AG08395 (cell line): ENCODE measurements at regions not wholly inside any gene's neighbourhood (a gene's known extent, or its start where the extent isn't known, plus 50 kb on each side); places are given as distances from the start of the nearest gene placed in this dataset.
"Not testable (repeated sequence)": the region's sequence is repeated elsewhere in the genome, so short reads cannot be mapped to it uniquely, and the experiment has no call there.

ENCODE experiments used
- DNase-seq: peaks from one replicate; pipeline ENCODE4 v3.0.0; 2012; ENCODE audit warnings: mixed read lengths, low spot score

DNA sequence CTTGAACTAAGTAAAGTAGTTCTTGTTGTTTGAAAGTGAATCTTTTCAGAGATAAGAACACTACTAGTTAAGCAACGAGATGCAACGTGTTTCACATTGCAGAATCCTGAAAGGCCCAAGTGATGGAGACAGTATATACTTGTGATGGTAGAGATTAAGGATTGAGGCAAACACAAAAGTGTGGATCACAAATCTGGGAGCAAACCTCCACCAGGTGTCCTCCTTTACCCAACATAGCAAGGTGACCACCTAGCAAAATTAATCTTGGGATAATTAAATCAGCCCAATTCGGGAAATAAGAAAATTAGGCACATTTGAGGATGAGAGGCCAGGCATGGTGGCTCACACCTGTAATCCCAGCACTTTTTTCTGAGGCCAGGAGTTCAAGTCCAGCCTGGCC, 563.9 kb downstream of the DACH1 start:
- no peak for DNase-seq

DNA sequence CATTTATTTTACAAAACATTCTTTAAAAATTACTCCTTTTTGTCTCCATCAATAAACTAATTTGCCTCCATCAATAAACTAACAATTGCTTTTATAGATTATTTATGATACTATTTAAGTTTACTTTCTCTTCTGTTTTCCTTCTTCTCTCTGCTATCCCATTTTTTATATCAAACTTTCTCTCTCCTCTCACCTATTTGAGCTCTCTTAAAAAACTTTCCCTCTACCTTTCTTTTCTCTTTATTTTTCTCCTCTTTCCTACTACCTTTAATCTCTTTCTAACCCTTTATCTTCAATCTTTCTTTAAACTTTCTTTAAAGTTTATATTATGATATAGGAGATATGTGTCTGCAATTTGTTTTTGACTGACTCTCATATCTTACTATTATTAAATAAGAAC, 566.4 kb downstream of the DACH1 start:
- DNase-seq: no peak

- no peak for DNase-seq
These were observed 575.2 kb downstream of the DACH1 start for GRCh38 chr13:71291842-71292146.

DNA sequence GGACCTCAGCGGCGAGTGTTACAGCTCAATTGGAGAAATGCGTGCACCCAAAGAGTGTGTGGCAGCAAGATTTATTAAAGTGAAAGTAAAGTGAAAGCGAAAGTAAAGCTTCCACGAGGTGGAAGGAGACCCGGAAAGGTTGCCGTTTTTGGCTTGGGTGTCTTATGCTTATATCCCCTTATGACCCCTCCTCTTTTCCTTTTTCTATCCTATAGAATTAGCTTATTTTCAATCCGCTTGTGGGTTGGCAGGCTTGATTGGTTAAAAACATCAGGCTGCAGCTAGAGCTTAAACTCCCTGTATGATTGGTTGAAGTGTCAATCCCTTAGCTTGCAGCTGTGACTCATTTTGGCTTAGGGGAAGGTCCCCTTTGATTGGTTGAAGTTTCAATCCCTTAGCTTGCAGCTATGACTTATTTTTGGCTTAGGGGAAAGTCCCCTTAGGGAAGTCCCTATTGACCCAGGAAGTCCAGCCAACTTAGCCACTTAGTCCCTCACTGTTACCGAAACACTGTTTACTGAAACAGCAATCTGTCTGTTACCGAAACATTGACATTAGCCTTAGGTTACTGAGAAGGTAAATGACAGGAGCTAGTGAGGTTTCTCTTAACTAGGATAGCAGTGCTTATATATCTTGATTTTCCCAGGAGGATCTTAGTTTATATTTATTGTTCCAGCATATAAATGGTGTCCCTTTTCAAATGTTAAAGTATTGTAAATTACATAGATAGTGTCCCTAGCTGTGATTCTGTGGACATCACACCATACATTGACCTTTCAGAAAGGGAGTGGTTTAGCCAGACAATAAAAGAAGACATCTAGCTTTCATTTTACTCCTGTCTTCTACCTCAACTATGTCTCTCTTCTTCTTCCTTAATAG, 575.8 kb downstream of the DACH1 start:
- DNase-seq: peak; percentile 2

DNA sequence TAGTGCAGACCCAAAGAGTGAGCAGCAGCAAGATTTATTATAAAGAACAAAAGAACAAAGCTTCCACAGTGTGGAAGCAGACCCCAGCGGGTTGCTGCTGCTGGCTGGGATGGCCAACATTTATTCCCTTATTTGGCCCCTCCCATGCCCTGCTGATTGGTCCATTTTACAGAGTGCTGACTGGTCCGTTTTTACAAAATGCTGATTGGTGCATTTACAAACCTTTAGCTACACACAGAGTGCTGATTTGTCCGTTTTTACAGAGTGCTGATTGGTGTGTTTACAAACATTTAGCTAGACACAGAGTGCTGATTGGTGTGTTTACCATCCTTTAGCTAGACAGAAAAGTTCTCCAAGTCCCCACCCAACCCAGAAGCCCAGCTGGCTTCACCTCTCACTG, 577.0 kb downstream of the DACH1 start:
- DNase-seq: not testable (repeated sequence)

- no peak for DNase-seq
These were observed 581.3 kb downstream of the DACH1 start for GRCh38 chr13:71285700-71286099.

DNA sequence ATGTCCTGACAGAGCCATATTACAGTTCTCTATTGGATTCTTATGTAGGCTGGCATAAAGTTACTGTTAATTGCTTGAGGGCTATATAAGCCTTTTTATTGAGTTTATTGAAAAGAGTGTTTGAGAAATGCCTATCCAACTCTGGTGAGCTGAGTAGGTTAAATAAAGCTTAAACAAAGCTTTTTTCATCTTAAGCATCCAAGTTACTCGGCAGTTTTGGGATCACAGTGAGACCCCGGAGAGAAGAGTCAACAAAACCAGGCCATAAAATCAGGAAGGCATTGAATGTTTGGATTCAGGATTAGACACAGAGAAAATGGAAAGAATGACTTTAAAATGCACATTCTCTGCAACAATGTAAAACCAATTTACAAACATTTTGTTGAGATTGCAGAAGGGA, 588.5 kb downstream of the DACH1 start:
- DNase-seq: no peak

DNA sequence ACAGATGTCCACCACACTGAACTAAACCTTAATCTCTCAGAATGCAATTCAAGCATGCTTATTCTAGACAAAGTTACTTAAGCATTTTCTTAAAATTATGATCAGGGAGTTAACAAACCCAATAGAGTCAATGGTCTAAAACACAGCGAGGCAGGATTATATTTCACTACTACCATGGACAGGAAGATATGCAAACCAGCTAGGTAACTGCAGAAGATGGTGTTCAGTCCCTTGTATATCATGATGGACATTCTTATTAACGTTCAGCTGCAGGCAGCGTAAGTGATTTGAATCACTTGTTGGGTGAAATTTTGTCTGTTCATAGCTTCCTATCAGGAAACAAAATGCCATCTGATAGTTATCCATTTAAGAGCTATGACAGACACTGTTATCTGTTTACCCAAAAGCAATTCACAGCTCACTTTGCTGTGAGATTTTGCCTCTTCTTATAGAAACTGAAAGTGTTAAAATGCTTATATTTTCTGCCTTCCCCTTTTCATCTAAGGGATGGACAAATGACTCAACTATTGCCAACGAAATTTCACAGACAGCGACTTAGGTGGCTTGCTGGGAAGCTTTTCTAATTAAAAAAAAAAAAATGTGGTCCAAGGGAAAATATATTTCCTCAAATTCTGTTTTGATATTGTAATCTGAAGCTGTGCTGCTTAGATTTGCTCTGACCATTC, 591.9 kb downstream of the DACH1 start:
- no peak for DNase-seq

DNA sequence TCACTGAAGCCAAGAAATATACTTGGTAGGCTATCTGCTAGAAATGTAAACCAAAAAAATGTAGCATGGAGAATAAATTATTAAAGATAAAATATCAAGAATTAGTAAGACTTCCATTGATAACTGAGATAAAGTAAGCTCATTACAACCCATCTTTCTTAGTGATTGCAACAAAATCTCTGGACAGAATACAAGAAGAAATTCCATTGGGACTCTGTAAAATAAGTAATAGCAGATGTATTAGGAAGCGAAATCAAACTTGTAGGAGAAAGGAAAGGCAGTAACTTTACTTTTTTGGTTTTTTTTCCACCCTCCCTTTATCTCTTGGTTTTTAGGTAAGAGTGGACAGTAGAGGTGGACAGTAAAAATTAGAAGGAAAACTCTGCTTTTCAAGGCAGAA, 605.7 kb downstream of the DACH1 start:
- DNase-seq: no peak

- DNase-seq: no peak
These were observed 606.8 kb downstream of the DACH1 start for GRCh38 chr13:71260246-71260645.

GRCh38 chr13:71255633-71256032, 611.4 kb downstream of the DACH1 start:
- DNase-seq: no peak

- DNase-seq: no peak
These were observed 612.6 kb downstream of the DACH1 start for GRCh38 chr13:71254384-71254783.

GRCh38 chr13:71252184-71252704, 614.8 kb downstream of the DACH1 start:
- no peak for DNase-seq

DNA sequence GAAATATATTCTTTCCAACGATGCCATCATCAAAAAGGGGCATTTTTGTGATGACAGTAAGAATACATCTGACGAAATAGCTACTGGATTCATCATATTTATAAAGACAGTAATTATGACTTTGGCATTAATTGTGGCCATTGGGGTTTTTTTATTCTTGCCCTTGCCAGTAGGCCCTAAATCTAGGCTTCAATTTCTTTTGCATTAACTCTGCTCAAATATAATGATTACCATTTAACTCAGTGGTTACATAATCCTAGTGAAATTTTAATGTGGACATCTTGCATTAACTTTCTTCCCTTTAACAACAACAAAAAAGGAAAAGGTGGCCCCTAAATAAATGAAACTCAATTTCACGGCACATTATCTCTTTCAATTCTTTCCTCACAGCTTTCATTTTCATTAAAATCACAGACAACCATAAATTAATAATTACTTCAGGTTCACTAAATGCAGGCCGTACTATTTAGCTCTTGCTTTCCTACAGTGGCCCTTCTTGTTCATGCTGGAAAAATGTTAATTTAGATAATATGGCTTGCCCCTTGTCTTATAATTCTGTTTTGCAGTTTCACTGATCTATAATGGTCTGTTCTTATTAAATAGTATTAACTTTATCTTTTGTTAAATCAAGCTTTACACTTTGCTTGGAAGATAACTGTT, 615.6 kb downstream of the DACH1 start:
- no peak for DNase-seq

DNA sequence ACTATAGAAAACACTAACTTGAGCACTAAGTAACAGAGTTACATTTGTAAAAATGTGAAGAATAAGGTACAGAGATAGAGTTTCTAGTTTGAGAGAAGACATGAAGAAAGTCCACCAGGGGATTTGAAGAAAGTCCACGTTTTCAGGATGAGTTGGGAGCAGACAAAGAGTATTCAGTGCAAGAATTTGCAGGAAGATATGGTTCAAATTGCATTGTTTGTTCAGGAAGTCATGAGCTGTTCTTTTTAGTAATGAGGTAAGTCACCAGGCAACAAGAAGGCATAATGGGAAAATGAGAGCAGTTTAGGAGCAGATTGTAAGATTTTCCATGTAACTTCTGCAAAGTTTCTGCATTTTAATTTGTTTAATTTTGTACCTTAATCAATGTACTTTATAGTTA, 618.0 kb downstream of the DACH1 start:
- no peak for DNase-seq

GRCh38 chr13:71244161-71244560, 622.8 kb downstream of the DACH1 start:
- DNase-seq: no peak

- no peak for DNase-seq
These were observed 624.8 kb downstream of the DACH1 start for GRCh38 chr13:71242201-71242600.

GRCh38 chr13:71240911-71241310, 626.1 kb downstream of the DACH1 start:
- DNase-seq: no peak

- no peak for DNase-seq
These were observed 629.7 kb downstream of the DACH1 start for GRCh38 chr13:71237332-71237731.

GRCh38 chr13:71219698-71220415, 647.1 kb downstream of the DACH1 start:
- DNase-seq: no peak

DNA sequence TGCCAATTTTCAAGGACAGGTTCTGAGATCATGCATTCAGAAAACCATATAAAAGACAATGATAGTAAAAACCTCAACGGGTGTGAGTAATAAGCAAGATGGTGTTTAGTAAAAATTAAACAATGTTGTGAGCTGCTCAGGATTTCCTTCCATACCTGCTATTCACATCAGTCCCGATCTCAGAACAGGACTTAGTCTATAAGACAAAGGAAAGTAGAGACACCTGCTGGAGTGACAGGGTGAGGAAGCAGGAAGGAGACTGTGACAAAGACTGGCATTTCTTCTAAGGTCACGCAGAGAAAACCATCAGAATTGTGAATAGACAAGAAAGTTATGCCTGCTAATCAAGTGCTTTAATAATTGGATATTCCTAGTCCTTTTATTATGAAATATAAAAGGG, 648.0 kb downstream of the DACH1 start:
- no peak for DNase-seq

DNA sequence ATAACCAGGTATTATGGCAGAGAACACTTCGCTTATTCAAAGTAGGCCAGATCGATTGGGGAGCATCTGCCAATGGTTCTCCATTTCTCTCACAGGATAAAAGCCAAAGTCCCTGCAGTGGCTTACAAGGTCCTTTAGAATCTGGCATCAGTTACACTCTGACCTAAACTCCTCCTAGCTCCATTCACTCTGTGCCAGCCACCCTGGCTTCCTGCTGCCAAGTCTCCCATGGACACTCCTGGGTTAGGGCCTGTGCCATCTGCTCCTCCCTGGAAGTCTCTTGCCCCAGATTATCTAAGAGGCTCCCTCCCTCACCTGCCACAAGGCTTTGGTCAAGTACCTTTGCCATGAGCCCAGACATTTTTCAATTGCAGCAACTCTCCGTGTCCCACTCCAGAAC, 649.2 kb downstream of the DACH1 start:
- no peak for DNase-seq
